GM03348 (cell line): ENCODE measurements at regions not wholly inside any gene's neighbourhood (a gene's known extent, or its start where the extent isn't known, plus 50 kb on each side); places are given as distances from the start of the nearest gene placed in this dataset.

Experiments used
- DNase-seq: peaks from one replicate; pipeline ENCODE4 v3.0.0; 2012; ENCODE audit warnings: low spot score

GRCh38 chr3:28816017-28816416 lies 464.9 kb upstream of the RBMS3 start:
- DNase-seq: no peak

- no peak for DNase-seq
These were observed 456.6 kb upstream of the RBMS3 start for GRCh38 chr3:28824316-28824715.

GRCh38 chr3:28826840-28827239 lies 454.0 kb upstream of the RBMS3 start:
- DNase-seq: no peak

- no peak for DNase-seq
These were observed 445.6 kb upstream of the RBMS3 start for GRCh38 chr3:28835249-28835648.

GRCh38 chr3:28835751-28836150 lies 445.1 kb upstream of the RBMS3 start:
- DNase-seq: peak; percentile 9

GRCh38 chr3:28836199-28836598 lies 444.7 kb upstream of the RBMS3 start:
- no peak for DNase-seq

GRCh38 chr3:28840976-28841376 lies 439.9 kb upstream of the RBMS3 start:
- DNase-seq: no peak

- no peak for DNase-seq
These were observed 439.4 kb upstream of the RBMS3 start for GRCh38 chr3:28841441-28841840.

GRCh38 chr3:28844298-28845005 lies 436.4 kb upstream of the RBMS3 start:
- no peak for DNase-seq

- DNase-seq: no peak
These were observed 435.9 kb upstream of the RBMS3 start for GRCh38 chr3:28845006-28845324.

GRCh38 chr3:28846971-28847478 lies 433.8 kb upstream of the RBMS3 start:
- DNase-seq: no peak

GRCh38 chr3:28847736-28848135 lies 433.1 kb upstream of the RBMS3 start:
- DNase-seq: no peak

GRCh38 chr3:28850186-28850585 lies 430.7 kb upstream of the RBMS3 start:
- DNase-seq: peak; percentile 8

GRCh38 chr3:28853830-28854229 lies 427.0 kb upstream of the RBMS3 start:
- no peak for DNase-seq

- no peak for DNase-seq
These were observed 424.1 kb upstream of the RBMS3 start for GRCh38 chr3:28856796-28857195.

GRCh38 chr3:28859897-28860296 lies 421.0 kb upstream of the RBMS3 start:
- no peak for DNase-seq

- peak; percentile 35 for DNase-seq
These were observed 420.6 kb upstream of the RBMS3 start for GRCh38 chr3:28860307-28860706.

- no peak for DNase-seq
These were observed 417.7 kb upstream of the RBMS3 start for GRCh38 chr3:28863186-28863585.

- DNase-seq: no peak
These were observed 413.0 kb upstream of the RBMS3 start for GRCh38 chr3:28867836-28868235.

GRCh38 chr3:28868897-28869296 lies 412.0 kb upstream of the RBMS3 start:
- DNase-seq: no peak

GRCh38 chr3:28877912-28878311 lies 403.0 kb upstream of the RBMS3 start:
- DNase-seq: no peak

- no peak for DNase-seq
These were observed 390.5 kb upstream of the RBMS3 start for GRCh38 chr3:28890373-28890772.

GRCh38 chr3:28891485-28891884 lies 389.4 kb upstream of the RBMS3 start:
- DNase-seq: no peak

GRCh38 chr3:28900301-28900700 lies 380.6 kb upstream of the RBMS3 start:
- no peak for DNase-seq
